ENCODE measurements at regions not wholly inside any gene's neighbourhood (a gene's known extent, or its start where the extent isn't known, plus 50 kb on each side); places are given as distances from the start of the nearest gene placed in this dataset.

GRCh38 chr2:144583381-144583729 lies 63.4 kb upstream of the ZEB2 start:
- TF ChIP-seq CTCF (IDR thresholded peaks at IDR 0.05; ENCODE audit: insufficient read depth, low read depth, low read length) (no peak), EZH2 (IDR thresholded peaks at IDR 0.05; ENCODE audit: insufficient read depth, low read length) (no peak)

All from astrocyte (in vitro differentiated cells and primary cell).